ENCODE measurements at regions not wholly inside any gene's neighbourhood (a gene's known extent, or its start where the extent isn't known, plus 50 kb on each side); places are given as distances from the start of the nearest gene placed in this dataset.

DNA sequence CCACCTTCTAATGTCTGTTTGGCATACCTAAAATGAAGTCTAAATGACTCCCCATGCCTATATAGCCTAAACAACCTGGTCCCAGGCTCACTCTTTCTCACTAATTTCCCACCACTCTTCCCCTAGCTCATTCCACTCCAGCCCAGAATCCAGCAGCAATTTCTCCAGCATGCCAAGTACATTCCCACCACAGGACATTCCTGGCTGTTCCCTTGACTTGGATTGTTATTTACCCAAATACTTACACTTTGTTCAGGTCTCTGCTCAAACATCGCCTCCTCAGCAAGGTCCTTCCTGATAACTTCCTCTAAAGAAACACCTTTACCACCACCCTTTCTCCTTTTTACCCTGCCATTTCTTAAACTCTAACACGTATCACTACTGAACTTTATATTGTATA lies 743.4 kb downstream of the RPS29 start:
- no peak for TF ChIP-seq EZH2 (IDR thresholded peaks at IDR 0.05; ENCODE audit: borderline replicate concordance, insufficient read depth, low read depth, low read length, poor library complexity, severe bottlenecking)
- TF ChIP-seq, protein P1, sequence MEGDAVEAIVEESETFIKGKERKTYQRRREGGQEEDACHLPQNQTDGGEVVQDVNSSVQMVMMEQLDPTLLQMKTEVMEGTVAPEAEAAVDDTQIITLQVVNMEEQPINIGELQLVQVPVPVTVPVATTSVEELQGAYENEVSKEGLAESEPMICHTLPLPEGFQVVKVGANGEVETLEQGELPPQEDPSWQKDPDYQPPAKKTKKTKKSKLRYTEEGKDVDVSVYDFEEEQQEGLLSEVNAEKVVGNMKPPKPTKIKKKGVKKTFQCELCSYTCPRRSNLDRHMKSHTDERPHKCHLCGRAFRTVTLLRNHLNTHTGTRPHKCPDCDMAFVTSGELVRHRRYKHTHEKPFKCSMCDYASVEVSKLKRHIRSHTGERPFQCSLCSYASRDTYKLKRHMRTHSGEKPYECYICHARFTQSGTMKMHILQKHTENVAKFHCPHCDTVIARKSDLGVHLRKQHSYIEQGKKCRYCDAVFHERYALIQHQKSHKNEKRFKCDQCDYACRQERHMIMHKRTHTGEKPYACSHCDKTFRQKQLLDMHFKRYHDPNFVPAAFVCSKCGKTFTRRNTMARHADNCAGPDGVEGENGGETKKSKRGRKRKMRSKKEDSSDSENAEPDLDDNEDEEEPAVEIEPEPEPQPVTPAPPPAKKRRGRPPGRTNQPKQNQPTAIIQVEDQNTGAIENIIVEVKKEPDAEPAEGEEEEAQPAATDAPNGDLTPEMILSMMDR (IDR thresholded peaks at IDR 0.05) = no peak
